NB4 (cell line): ENCODE measurements at regions not wholly inside any gene's neighbourhood (a gene's known extent, or its start where the extent isn't known, plus 50 kb on each side); places are given as distances from the start of the nearest gene placed in this dataset.
"Not testable (repeated sequence)": the region's sequence is repeated elsewhere in the genome, so short reads cannot be mapped to it uniquely, and the experiment has no call there.

ENCODE experiments used
- DNase-seq: peaks from one replicate; pipeline ENCODE4 v3.0.0; 2010; ENCODE audit warnings: low read depth
- H3K4me3 ChIP-seq: one replicate; pipeline ENCODE4 v1.5.1; 2011; ENCODE audit warnings: mild to moderate bottlenecking, low read depth, low read length, moderate library complexity
- MYC ChIP-seq: IDR thresholded peaks from 2 replicates; pipeline ENCODE4 v1.6.1; 2011; ENCODE audit warnings: low read depth, low read length
- POLR2A ChIP-seq: IDR thresholded peaks from 2 replicates; pipeline ENCODE4 v1.6.1; 2011; ENCODE audit warnings: mild to moderate bottlenecking; ENCODE audit not compliant: insufficient read length; ENCODE audit errors: extremely low read depth
- TF ChIP-seq, protein P1 (sequence below): IDR thresholded peaks from 2 replicates; pipeline ENCODE4 v1.6.1; 2011; ENCODE audit warnings: low read depth, low read length
- TF ChIP-seq, protein P2 (sequence below): IDR thresholded peaks from one replicate; pipeline ENCODE4 v1.5.1; 2012; ENCODE audit warnings: low read depth, low read length

DNA sequence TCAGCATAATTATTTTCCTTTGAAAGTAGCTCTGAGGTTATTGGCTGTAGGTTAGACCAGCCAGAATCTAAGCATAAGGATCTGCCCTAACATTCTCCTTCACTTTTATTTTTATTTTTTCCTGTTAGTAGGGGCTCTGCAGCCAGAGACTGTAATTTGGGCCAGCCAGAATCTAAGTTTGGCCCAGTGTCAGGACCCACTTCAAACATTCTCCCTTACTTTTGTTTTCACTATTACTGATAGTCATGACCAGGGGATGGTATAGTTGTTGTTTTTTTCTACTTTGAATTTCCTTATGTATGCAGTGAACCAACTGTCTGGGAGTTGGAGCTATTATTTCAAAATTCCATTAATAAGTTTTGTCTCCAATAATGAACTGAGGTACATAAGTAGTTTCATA lies 121.0 kb upstream of the MBNL1 start:
- no peak for TF ChIP-seq POLR2A
- DNase-seq = no peak
- H3K4me3 ChIP-seq = no peak overlapping the region

DNA sequence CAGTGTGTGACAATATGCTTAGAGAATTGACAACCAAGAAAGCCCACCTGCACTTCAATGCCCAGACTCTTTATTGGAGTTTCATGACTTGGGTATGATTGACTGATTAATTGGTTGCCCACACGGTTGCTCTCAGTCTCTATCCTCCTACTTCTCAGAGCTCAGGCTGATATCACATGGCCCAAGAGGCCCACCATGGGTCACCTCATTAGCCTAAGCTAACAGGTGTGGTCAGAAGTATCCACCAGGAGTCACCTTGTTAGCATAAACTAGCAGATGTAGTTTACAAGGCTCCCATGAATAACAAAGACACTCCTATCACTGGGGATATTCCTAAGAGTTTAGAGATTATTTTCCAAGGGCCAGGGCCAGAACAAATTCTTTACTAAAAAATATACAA lies 120.2 kb upstream of the MBNL1 start:
- DNase-seq = no peak
- no peak for TF ChIP-seq POLR2A
- TF ChIP-seq, protein P1, sequence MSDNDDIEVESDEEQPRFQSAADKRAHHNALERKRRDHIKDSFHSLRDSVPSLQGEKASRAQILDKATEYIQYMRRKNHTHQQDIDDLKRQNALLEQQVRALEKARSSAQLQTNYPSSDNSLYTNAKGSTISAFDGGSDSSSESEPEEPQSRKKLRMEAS = no peak
- no peak for TF ChIP-seq MYC
- TF ChIP-seq, protein P2, sequence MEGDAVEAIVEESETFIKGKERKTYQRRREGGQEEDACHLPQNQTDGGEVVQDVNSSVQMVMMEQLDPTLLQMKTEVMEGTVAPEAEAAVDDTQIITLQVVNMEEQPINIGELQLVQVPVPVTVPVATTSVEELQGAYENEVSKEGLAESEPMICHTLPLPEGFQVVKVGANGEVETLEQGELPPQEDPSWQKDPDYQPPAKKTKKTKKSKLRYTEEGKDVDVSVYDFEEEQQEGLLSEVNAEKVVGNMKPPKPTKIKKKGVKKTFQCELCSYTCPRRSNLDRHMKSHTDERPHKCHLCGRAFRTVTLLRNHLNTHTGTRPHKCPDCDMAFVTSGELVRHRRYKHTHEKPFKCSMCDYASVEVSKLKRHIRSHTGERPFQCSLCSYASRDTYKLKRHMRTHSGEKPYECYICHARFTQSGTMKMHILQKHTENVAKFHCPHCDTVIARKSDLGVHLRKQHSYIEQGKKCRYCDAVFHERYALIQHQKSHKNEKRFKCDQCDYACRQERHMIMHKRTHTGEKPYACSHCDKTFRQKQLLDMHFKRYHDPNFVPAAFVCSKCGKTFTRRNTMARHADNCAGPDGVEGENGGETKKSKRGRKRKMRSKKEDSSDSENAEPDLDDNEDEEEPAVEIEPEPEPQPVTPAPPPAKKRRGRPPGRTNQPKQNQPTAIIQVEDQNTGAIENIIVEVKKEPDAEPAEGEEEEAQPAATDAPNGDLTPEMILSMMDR = no peak

DNA sequence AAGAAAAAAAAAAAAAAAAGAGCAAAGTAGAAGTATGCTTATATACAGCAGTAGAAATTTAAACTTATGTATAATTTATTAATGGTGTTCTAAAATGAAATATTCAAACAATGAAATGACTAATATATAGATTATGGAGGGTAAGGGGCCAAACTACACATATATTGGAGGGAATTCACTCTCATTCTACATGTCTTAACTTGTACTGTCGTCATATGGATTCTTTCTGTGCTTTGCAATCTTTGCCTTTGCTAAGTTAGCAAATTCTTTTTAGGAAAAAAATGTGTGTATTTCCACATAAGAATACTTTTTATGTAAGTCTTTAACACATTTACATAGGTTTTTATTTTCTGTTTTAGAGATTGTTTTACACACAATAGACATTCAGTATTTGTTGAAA lies 118.9 kb upstream of the MBNL1 start:
- H3K4me3 ChIP-seq = no peak overlapping the region
- DNase-seq = no peak
- TF ChIP-seq POLR2A (no peak), MYC (no peak)
- TF ChIP-seq, protein P2 = no peak
- TF ChIP-seq, protein P1 = no peak

More for the DNA sequence above, 120.2 kb upstream of the MBNL1 start:
- H3K4me3 ChIP-seq = no peak overlapping the region

DNA sequence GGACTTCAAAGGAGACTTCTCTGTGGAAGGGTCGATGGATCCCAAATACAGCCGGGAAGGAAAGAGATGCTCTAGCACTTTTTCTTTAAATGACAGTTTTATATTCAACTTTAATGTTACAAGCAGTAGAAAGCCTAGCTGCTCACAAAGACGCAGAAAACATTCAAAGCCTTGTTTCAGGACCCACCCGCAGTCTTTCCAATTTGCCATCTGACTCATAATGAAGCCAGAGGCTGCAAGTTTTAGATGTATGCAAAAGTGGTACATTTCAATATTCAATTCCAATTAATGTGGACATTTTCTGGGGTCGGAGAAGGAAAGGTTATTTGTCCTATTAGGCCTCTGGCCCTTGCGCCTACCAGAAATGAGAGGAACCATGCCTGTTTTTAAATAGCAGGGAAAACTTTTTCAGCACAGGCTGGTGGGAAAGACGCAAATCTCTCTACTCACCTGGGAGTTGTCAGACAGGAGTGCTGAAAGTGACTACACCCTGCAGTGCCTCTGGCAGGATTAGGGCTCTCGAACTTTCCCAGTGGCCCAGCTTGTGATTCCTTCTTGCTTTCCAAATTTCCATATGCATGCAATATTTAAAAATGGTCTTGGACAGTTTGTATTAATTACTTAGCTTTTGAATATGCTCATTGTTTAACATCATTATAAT lies 117.4 kb upstream of the MBNL1 start:
- H3K4me3 ChIP-seq = no peak overlapping the region
- TF ChIP-seq MYC (no peak), POLR2A (no peak)
- TF ChIP-seq, protein P1 = no peak
- TF ChIP-seq, protein P2 = no peak
- no peak for DNase-seq

DNA sequence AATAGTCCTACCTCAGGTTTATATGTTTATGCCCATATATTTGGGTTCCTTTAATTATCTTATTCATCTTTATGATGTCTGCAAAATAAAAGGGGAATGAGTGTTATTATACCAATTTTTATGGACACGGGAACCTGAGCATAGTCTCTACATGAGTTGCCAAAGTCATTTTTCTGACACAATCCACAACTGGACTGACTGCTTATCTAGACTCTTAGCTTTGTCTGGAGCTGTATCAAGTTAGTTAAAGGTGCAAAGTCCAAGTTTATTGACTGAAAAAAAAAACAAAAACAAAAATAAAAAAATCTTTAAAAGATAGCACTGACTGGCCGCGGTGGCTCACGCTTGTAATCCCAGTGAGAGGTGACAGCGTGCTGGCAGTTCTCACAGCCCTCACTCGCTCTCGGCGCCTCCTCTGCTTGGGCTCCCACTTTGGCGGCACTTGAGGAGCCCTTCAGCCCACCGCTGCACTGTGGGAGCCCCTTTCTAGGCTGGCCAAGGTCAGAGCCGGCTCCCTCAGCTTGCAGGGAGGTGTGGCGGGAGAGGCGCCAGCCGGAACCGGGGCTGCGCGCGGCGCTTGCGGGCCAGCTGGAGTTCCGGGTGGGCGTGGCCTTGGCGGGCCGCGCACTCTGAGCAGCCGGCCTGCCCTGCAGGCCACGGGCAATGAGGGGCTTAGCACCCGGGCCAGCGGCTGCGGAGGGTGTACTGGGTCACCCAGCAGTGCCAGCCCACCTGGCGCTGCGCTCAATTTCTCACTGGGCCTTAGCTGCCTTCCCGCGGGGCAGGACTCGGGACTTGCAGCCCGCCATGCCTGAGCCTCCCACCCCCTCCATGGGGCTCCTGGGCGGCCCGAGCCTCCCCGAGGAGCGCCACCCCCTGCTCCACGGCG lies 116.6 kb upstream of the MBNL1 start:
- H3K4me3 ChIP-seq, DNase-seq: not testable (repeated sequence)

DNA sequence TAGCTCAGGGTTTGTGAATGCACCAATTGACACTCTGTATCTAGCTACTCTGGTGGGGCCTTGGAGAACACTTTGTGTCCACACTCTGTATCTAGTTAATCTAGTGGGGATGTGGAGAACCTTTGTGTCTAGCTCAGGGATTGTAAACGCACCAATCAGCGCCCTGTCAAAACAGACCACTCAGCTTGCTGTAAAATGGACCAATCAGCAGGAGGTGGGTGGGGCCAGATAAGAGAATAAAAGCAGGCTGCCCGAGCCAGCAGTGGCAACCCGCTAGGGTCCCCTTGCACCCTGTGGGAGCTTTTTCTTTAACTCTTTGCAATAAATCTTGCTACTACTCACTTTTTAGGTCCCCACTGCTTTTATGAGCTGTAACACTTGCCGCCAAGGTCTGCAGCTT lies 115.6 kb upstream of the MBNL1 start:
- H3K4me3 ChIP-seq, DNase-seq: not testable (repeated sequence)

DNA sequence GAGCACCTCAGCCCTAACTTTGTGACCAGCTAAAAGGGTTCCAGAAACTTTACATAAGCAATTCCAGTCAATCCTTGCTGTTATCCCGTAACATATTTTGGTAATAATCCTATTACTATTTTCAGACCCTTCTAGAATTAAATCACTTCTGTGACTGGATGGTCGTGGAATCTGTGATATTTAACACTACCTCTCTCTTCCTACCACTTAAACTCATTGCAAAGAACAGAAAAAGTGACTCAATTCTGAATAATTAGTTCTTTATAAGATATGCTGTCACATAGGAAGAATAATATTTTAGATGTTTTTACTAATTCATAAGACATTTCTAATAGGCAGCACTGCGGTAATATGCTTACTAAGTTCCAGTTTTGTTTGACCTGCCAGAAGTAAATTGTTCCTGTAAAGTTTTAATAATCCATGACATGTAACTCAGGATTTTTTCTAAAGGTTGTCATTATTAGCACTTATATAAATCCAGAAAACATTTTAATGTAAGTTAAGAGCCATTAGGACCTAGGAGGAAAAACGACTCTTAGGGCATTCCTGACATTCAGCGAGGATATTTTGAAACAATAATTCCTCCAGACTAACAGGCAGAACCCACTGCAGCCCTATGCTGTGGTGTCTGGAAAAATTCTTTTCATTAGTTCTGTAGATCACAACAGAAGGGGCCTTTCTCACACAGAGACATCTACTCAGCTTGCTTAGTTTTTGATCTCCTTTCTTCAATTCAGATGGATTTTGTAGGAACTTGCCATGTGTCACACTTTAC lies 113.3 kb upstream of the MBNL1 start:
- DNase-seq = no peak
- TF ChIP-seq MYC = no peak
- TF ChIP-seq, protein P1 = no peak
- no peak overlapping the region for H3K4me3 ChIP-seq
